AG04450 (cell line): ENCODE measurements at regions not wholly inside any gene's neighbourhood (a gene's known extent, or its start where the extent isn't known, plus 50 kb on each side); places are given as distances from the start of the nearest gene placed in this dataset.

ENCODE experiments used
- CTCF ChIA-PET: fragments of 300-600, 350-600 bp; formaldehyde crosslinking; extraction: SDS; loops from one replicate; lab custom pipeline; 2022; ENCODE audit warnings: antibody characterized with exemption, inconsistent platforms; lab: Charles Lee
- POLR2A ChIA-PET: fragments of 350-600 bp; formaldehyde crosslinking; extraction: SDS; loops from one replicate; lab custom pipeline; 2021; ENCODE audit warnings: antibody characterized with exemption, inconsistent platforms; lab: Yijun Ruan, JAX
- DNase-seq: peaks from one replicate; pipeline ENCODE4 v3.0.0-alpha.2; 2011; ENCODE audit warnings: low read depth, low spot score
- H3K27ac ChIP-seq: one replicate; pipeline ENCODE4 v1.5.1; 2012; ENCODE audit warnings: low read depth, low read length, control low read depth
- H3K27me3 ChIP-seq: one replicate; pipeline ENCODE4 v1.6.0; 2012; ENCODE audit warnings: low read length; ENCODE audit not compliant: control insufficient read depth, insufficient read depth
- H3K4me3 ChIP-seq: 2 replicates; pipeline ENCODE4 v1.5.1; 2011; ENCODE audit warnings: mild to moderate bottlenecking, low read depth, low read length, control low read depth
- H3K9me3 ChIP-seq: 2 replicates; pipeline ENCODE4 v1.5.1; 2012; ENCODE audit warnings: low read length; ENCODE audit not compliant: control insufficient read depth, insufficient read depth
- CTCF ChIP-seq: IDR thresholded peaks from 2 replicates; pipeline ENCODE4 v1.5.1; 2011; ENCODE audit warnings: low read depth, low read length, control low read depth, inconsistent platforms

- Histone ChIP-seq H3K9me3 (no peaks in the 10 kb centered on the region), H3K27me3 (no peaks in the 10 kb centered on the region), H3K4me3 (no peak overlapping the region), H3K27ac (no peak overlapping the region)
- POLR2A ChIA-PET, result no interaction called here
- CTCF ChIA-PET, result no interaction called here
- TF ChIP-seq CTCF, result no peak
- DNase-seq, result no peak
Observed at GRCh38 chr12:92524489-92524888, 178.3 kb upstream of the PLEKHG7 start.

GRCh38 chr12:92520511-92520910 lies 182.3 kb upstream of the PLEKHG7 start:
- CTCF ChIA-PET, result no interaction called here
- DNase-seq, result no peak
- POLR2A ChIA-PET, result no interaction called here
- H3K4me3 ChIP-seq, result no peak overlapping the region
- no peak overlapping the region for H3K27ac ChIP-seq
- H3K27me3 ChIP-seq, result no peaks in the 10 kb centered on the region
- no peak for TF ChIP-seq CTCF
- no peaks in the 10 kb centered on the region for H3K9me3 ChIP-seq

- Histone ChIP-seq H3K27me3 (no peaks in the 10 kb centered on the region), H3K4me3 (no peak overlapping the region), H3K9me3 (no peaks in the 10 kb centered on the region), H3K27ac (no peak overlapping the region)
- CTCF ChIA-PET, result interaction anchor here (0.7 kb wide), 1 partner anchor 386 kb away, joined by 5 read pairs; no protein-coding TSS in a partner anchor
- DNase-seq, result no peak
- TF ChIP-seq CTCF, result no peak
- POLR2A ChIA-PET, result no interaction called here
Observed at GRCh38 chr12:92519284-92519683, 183.5 kb upstream of the PLEKHG7 start.

GRCh38 chr12:92518071-92518470 lies 184.7 kb upstream of the PLEKHG7 start:
- no peak for DNase-seq
- Histone ChIP-seq H3K27ac (no peak overlapping the region), H3K27me3 (no peaks in the 10 kb centered on the region), H3K4me3 (no peak overlapping the region), H3K9me3 (no peaks in the 10 kb centered on the region)
- no peak for TF ChIP-seq CTCF
- ChIA-PET CTCF (no interaction called here), POLR2A (no interaction called here)

- Histone ChIP-seq H3K9me3 (no peaks in the 10 kb centered on the region), H3K27ac (no peak overlapping the region), H3K4me3 (no peak overlapping the region), H3K27me3 (no peaks in the 10 kb centered on the region)
- TF ChIP-seq CTCF, result no peak
- POLR2A ChIA-PET, result no interaction called here
- CTCF ChIA-PET, result interaction anchor here (1.6 kb wide), 1 partner anchor 705 kb away, joined by 4 read pairs; no protein-coding TSS in a partner anchor
- no peak for DNase-seq
Observed at GRCh38 chr12:92516277-92516600, 186.6 kb upstream of the PLEKHG7 start.
